WERI-Rb-1 (cell line): ENCODE measurements at regions not wholly inside any gene's neighbourhood (a gene's known extent, or its start where the extent isn't known, plus 50 kb on each side); places are given as distances from the start of the nearest gene placed in this dataset.

Experiments used
- DNase-seq: peaks from one replicate; pipeline ENCODE4 v3.0.0-alpha.2; 2020
- H3K27ac ChIP-seq: fragments of 250-450 bp; sonication (Bioruptor Pico); 2 replicates; pipeline ENCODE4 v1.5.1; 2020; ENCODE audit warnings: mild to moderate bottlenecking, moderate library complexity
- H3K27me3 ChIP-seq: fragments of 250-450 bp; sonication (Bioruptor Pico); 2 replicates; pipeline ENCODE4 v1.5.1; 2021; ENCODE audit warnings: mild to moderate bottlenecking, low read depth, moderate library complexity; ENCODE audit not compliant: insufficient read depth, severe bottlenecking
- H3K36me3 ChIP-seq: fragments of 250-450 bp; sonication (Bioruptor Pico); 2 replicates; pipeline ENCODE4 v1.5.1; 2020; ENCODE audit warnings: mild to moderate bottlenecking, moderate library complexity
- H3K4me3 ChIP-seq: 2 replicates; pipeline ENCODE4 v1.5.1; 2011; ENCODE audit warnings: low read depth, mild to moderate bottlenecking, control low read depth, low read length
- H3K9me3 ChIP-seq: fragments of 250-450 bp; sonication (Bioruptor Pico); 2 replicates; pipeline ENCODE4 v1.5.1; 2021; ENCODE audit warnings: mild to moderate bottlenecking, moderate library complexity; ENCODE audit not compliant: severe bottlenecking
- TF ChIP-seq, protein P1 (sequence below): IDR thresholded peaks from 2 replicates; pipeline ENCODE4 v1.5.1; 2011; ENCODE audit warnings: low read depth, mild to moderate bottlenecking, control low read depth, inconsistent platforms, low read length

GRCh38 chr9:28718226-28718625, 1144.9 kb upstream of the C9orf72 start:
- Histone ChIP-seq H3K4me3 (no peak overlapping the region), H3K27ac (no peak overlapping the region), H3K9me3 (no peaks in the 10 kb centered on the region), H3K36me3 (no peaks in the 10 kb centered on the region), H3K27me3 (no peaks in the 10 kb centered on the region)
- no peak for DNase-seq
- TF ChIP-seq, protein P1, sequence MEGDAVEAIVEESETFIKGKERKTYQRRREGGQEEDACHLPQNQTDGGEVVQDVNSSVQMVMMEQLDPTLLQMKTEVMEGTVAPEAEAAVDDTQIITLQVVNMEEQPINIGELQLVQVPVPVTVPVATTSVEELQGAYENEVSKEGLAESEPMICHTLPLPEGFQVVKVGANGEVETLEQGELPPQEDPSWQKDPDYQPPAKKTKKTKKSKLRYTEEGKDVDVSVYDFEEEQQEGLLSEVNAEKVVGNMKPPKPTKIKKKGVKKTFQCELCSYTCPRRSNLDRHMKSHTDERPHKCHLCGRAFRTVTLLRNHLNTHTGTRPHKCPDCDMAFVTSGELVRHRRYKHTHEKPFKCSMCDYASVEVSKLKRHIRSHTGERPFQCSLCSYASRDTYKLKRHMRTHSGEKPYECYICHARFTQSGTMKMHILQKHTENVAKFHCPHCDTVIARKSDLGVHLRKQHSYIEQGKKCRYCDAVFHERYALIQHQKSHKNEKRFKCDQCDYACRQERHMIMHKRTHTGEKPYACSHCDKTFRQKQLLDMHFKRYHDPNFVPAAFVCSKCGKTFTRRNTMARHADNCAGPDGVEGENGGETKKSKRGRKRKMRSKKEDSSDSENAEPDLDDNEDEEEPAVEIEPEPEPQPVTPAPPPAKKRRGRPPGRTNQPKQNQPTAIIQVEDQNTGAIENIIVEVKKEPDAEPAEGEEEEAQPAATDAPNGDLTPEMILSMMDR = no peak

GRCh38 chr9:28720746-28721145, 1147.5 kb upstream of the C9orf72 start:
- H3K36me3 ChIP-seq = no peaks in the 10 kb centered on the region
- no peak for DNase-seq
- no peaks in the 10 kb centered on the region for H3K9me3 ChIP-seq
- no peaks in the 10 kb centered on the region for H3K27me3 ChIP-seq
- TF ChIP-seq, protein P1 = no peak
- H3K27ac ChIP-seq = no peak overlapping the region
- H3K4me3 ChIP-seq = no peak overlapping the region

GRCh38 chr9:28730111-28730510, 1156.8 kb upstream of the C9orf72 start:
- H3K9me3 ChIP-seq = no peaks in the 10 kb centered on the region
- no peak for DNase-seq
- no peak overlapping the region for H3K4me3 ChIP-seq
- no peaks in the 10 kb centered on the region for H3K27me3 ChIP-seq
- no peaks in the 10 kb centered on the region for H3K36me3 ChIP-seq
- TF ChIP-seq, protein P1 = no peak
- H3K27ac ChIP-seq = no peak overlapping the region

GRCh38 chr9:28735738-28736342, 1162.6 kb upstream of the C9orf72 start:
- Histone ChIP-seq H3K4me3 (no peak overlapping the region), H3K27ac (no peak overlapping the region), H3K27me3 (no peaks in the 10 kb centered on the region), H3K36me3 (no peaks in the 10 kb centered on the region), H3K9me3 (no peaks in the 10 kb centered on the region)
- no peak for DNase-seq
- TF ChIP-seq, protein P1 = no peak

GRCh38 chr9:28741459-28741858, 1168.2 kb upstream of the C9orf72 start:
- Histone ChIP-seq H3K27ac (no peak overlapping the region), H3K27me3 (no peaks in the 10 kb centered on the region), H3K36me3 (no peaks in the 10 kb centered on the region), H3K4me3 (no peak overlapping the region), H3K9me3 (no peaks in the 10 kb centered on the region)
- no peak for DNase-seq
- TF ChIP-seq, protein P1 = no peak

GRCh38 chr9:28747351-28747985, 1174.2 kb upstream of the C9orf72 start:
- no peak for DNase-seq
- Histone ChIP-seq H3K27ac (no peak overlapping the region), H3K36me3 (no peaks in the 10 kb centered on the region), H3K9me3 (no peaks in the 10 kb centered on the region), H3K27me3 (no peaks in the 10 kb centered on the region), H3K4me3 (no peak overlapping the region)
- TF ChIP-seq, protein P1 = no peak
